Astrocyte of the cerebellum (primary cell): ENCODE measurements at regions not wholly inside any gene's neighbourhood (a gene's known extent, or its start where the extent isn't known, plus 50 kb on each side); places are given as distances from the start of the nearest gene placed in this dataset.

Source experiments
- DNase-seq: peaks from one replicate; pipeline ENCODE4 v3.0.0-alpha.2; 2011; ENCODE audit warnings: low read depth
- H3K4me3 ChIP-seq: 2 replicates; pipeline ENCODE4 v1.5.1; 2011; ENCODE audit warnings: mild to moderate bottlenecking, low read depth, low read length, moderate library complexity
- CTCF ChIP-seq: IDR thresholded peaks from 2 replicates; pipeline ENCODE4 v1.5.1; 2012; ENCODE audit warnings: low read length, low read depth, moderate library complexity, mild to moderate bottlenecking; ENCODE audit errors: missing control alignments
- in situ Hi-C: cut with HindIII; loops from 2 replicates; pipeline ENCODE4 v1.10.0; 2017; ENCODE audit warnings: low sequenced_read_pairs

GRCh38 chr2:217177720-217178119 lies 317.9 kb upstream of the TNP1 start:
- H3K4me3 ChIP-seq, result no peak overlapping the region
- TF ChIP-seq CTCF, result no peak
- in situ Hi-C loops, result no loop called here
- DNase-seq, result no peak

GRCh38 chr2:217171874-217172273 lies 312.0 kb upstream of the TNP1 start:
- in situ Hi-C loops, result loop anchor here (25.0 kb wide), 1 partner anchor 340 kb away; no protein-coding TSS in a partner anchor

GRCh38 chr2:217168496-217168895 lies 308.6 kb upstream of the TNP1 start:
- H3K4me3 ChIP-seq, result no peak overlapping the region
- DNase-seq, result no peak
- TF ChIP-seq CTCF, result no peak
- in situ Hi-C loops, result loop anchor here (25.0 kb wide), 1 partner anchor 344 kb away; no protein-coding TSS in a partner anchor

More at GRCh38 chr2:217171874-217172273, 312.0 kb upstream of the TNP1 start:
- H3K4me3 ChIP-seq, result no peak overlapping the region
- DNase-seq, result no peak
- no peak for TF ChIP-seq CTCF

DNA sequence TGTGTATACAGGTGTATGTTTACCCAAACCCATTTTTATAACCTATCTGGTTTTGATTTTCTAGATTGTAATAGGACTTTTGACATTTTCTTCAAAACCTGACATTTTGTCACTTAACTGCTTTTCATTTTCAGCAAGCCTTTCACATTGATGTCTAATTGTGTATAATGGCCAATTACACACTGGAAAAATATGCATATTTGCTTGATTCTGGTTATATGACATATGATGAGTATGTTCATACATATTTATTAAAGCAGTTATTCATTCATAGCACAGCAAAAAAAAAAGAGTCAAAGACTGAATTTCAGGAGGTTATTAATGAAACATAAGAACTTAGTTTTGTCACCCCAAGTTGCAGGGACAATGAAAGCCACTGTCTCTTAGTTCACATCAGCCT lies 307.7 kb upstream of the TNP1 start:
- in situ Hi-C loops, result loop anchor here (25.0 kb wide), 1 partner anchor 345 kb away; no protein-coding TSS in a partner anchor
- no peak for DNase-seq
- no peak overlapping the region for H3K4me3 ChIP-seq
- TF ChIP-seq CTCF, result no peak

DNA sequence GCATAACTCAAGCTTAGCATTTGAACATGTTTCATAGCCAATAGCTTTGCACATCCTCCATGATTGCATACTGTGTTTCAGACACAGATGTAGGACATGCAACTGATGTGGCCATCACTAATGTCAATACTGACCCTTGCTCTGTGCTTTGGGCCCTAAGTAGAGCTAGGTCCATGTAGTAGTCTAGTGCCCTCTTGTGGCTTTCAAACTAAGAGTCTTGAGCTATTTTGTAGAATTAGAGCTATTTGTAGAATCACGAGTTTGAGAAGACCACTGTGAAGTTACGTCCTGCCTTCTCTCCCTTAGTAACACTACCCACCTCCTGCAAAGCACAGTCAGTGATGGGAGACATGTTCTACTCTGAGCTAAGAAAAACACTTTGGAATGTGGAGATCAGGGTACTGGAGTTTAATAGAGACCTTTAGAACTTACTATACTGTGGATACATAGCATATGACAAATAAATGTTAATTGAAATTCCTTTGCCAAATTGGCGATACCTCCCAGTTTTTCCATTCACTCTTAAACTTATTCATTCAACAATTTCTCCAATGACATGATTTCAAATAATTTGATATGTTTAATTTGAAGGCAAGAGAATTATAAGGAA lies 306.5 kb upstream of the TNP1 start:
- TF ChIP-seq CTCF, result peak; percentile 54
- peak; percentile 13 for DNase-seq
- in situ Hi-C loops, result loop anchor here (25.0 kb wide), 1 partner anchor 346 kb away; no protein-coding TSS in a partner anchor

DNA sequence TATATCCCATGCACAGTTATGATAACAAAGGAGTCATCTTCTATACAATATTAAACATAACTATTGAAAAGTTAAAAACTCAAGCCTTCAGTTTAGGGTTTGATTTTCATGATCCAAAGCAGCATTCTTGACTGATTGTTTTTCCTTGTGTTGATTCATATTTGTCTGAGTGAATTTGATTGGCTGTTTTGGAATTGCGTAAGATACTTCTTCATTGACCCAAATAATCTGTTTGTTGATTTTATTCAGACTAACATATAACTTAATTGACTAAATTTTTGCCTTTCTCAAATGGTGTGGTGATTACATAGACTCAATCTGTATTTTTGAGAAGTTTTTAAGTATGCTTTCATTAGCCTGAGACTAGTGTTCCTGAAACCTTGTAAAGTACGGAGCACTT lies 305.7 kb upstream of the TNP1 start:
- in situ Hi-C loops, result loop anchor here (25.0 kb wide), 1 partner anchor 347 kb away; no protein-coding TSS in a partner anchor
- no peak overlapping the region for H3K4me3 ChIP-seq
- TF ChIP-seq CTCF, result no peak
- DNase-seq, result no peak

More for the DNA sequence above, 306.5 kb upstream of the TNP1 start:
- H3K4me3 ChIP-seq, result no peak overlapping the region
